GM20000 (cell line): ENCODE measurements at regions not wholly inside any gene's neighbourhood (a gene's known extent, or its start where the extent isn't known, plus 50 kb on each side); places are given as distances from the start of the nearest gene placed in this dataset.

Experiments used
- DNase-seq: peaks from one replicate; pipeline ENCODE4 v3.0.0; 2012; ENCODE audit warnings: low spot score
- TF ChIP-seq, protein P1 (sequence below): IDR thresholded peaks from 2 replicates; pipeline ENCODE4 v1.5.1; 2012; ENCODE audit warnings: mild to moderate bottlenecking, control low read depth; ENCODE audit errors: extremely low read depth, missing control alignments

DNA sequence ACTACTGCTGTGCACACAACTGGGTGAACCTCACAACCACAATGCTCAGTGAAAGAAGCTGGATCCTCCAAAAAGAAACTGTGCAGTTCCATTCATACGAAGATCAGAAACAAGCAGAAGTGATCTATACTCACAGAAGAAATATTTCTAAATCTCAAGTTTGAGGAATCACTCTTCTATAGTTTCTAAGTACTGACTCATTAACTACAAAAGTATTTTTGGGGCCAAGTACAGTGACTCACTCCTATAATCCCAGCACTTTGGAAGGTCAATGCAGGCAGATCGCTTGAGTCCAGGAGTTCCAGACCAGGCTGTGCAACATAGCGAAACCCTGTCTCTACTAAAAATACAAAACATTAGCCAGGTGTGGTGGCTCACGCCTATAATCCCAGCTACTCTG lies 51.3 kb upstream of the RELL1 start:
- DNase-seq = no peak
- TF ChIP-seq, protein P1, sequence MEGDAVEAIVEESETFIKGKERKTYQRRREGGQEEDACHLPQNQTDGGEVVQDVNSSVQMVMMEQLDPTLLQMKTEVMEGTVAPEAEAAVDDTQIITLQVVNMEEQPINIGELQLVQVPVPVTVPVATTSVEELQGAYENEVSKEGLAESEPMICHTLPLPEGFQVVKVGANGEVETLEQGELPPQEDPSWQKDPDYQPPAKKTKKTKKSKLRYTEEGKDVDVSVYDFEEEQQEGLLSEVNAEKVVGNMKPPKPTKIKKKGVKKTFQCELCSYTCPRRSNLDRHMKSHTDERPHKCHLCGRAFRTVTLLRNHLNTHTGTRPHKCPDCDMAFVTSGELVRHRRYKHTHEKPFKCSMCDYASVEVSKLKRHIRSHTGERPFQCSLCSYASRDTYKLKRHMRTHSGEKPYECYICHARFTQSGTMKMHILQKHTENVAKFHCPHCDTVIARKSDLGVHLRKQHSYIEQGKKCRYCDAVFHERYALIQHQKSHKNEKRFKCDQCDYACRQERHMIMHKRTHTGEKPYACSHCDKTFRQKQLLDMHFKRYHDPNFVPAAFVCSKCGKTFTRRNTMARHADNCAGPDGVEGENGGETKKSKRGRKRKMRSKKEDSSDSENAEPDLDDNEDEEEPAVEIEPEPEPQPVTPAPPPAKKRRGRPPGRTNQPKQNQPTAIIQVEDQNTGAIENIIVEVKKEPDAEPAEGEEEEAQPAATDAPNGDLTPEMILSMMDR = no peak
